Activated naive CD8-positive, alpha-beta T cell treated with anti-CD3 and anti-CD28 coated beads, Interleukin-2, amount 10 ng/mL, durations not matched to agents 7 days and 5 days (primary cell): ENCODE measurements at regions not wholly inside any gene's neighbourhood (a gene's known extent, or its start where the extent isn't known, plus 50 kb on each side); places are given as distances from the start of the nearest gene placed in this dataset.

Source experiments
- ATAC-seq: fragments of 150-1000 bp; cut with Tn5 transposase; one replicate; pipeline ENCODE4 v1.10.0; 2021; ENCODE audit warnings: low read depth, moderate library complexity
- POLR2A ChIA-PET: fragments of 350-600 bp; sonication (Branson Sonifier 250); formaldehyde crosslinking; loops from one replicate; lab custom pipeline; 2021; ENCODE audit warnings: antibody characterized with exemption; lab: Charles Lee
- DNase-seq: peaks from one replicate; pipeline ENCODE4 v3.0.0; 2021
- H3K27ac Mint-ChIP-seq: one replicate; pipeline ENCODE4 v1.8.0; 2022; ENCODE audit warnings: mild to moderate bottlenecking, mixed read lengths
- H3K27me3 Mint-ChIP-seq: one replicate; pipeline ENCODE4 v1.8.0; 2022; ENCODE audit warnings: mild to moderate bottlenecking, moderate library complexity, mixed read lengths
- H3K36me3 Mint-ChIP-seq: one replicate; pipeline ENCODE4 v1.8.0; 2021; ENCODE audit warnings: mild to moderate bottlenecking, mixed read lengths
- H3K4me1 Mint-ChIP-seq: one replicate; pipeline ENCODE4 v1.8.0; 2021; ENCODE audit warnings: mixed read lengths
- H3K4me3 Mint-ChIP-seq: one replicate; pipeline ENCODE4 v1.8.0; 2022; ENCODE audit warnings: mild to moderate bottlenecking, moderate library complexity, mixed read lengths
- H3K9me3 Mint-ChIP-seq: one replicate; pipeline ENCODE4 v1.8.0; 2021; ENCODE audit warnings: mixed read lengths

GRCh38 chr12:63304887-63305316, 153.9 kb upstream of the AVPR1A start:
- Mint-ChIP-seq H3K9me3 (no peaks in the 10 kb centered on the region), H3K4me3 (no peak overlapping the region), H3K36me3 (no peaks in the 10 kb centered on the region), H3K27me3 (peaks cover 16% of the 10 kb centered on the region), H3K27ac (no peak overlapping the region), H3K4me1 (peaks cover 2% of the 10 kb centered on the region)
- no peak for ATAC-seq
- POLR2A ChIA-PET: no interaction called here
- no peak for DNase-seq

GRCh38 chr12:63302941-63303536, 152.0 kb upstream of the AVPR1A start:
- Mint-ChIP-seq H3K27me3 (peaks cover 16% of the 10 kb centered on the region), H3K36me3 (no peaks in the 10 kb centered on the region), H3K4me1 (peaks cover 2% of the 10 kb centered on the region), H3K9me3 (no peaks in the 10 kb centered on the region), H3K4me3 (no peak overlapping the region), H3K27ac (no peak overlapping the region)
- POLR2A ChIA-PET: no interaction called here
- no peak for DNase-seq
- ATAC-seq: no peak

GRCh38 chr12:63302269-63302940, 151.4 kb upstream of the AVPR1A start:
- no peak overlapping the region for H3K4me3 Mint-ChIP-seq
- POLR2A ChIA-PET: no interaction called here
- H3K27ac Mint-ChIP-seq: no peak overlapping the region
- H3K4me1 Mint-ChIP-seq: peaks cover 2% of the 10 kb centered on the region
- peaks cover 13% of the 10 kb centered on the region for H3K27me3 Mint-ChIP-seq
- no peak for DNase-seq
- H3K9me3 Mint-ChIP-seq: no peaks in the 10 kb centered on the region
- peak; percentile 33 for ATAC-seq
- no peaks in the 10 kb centered on the region for H3K36me3 Mint-ChIP-seq

- peaks cover 2% of the 10 kb centered on the region for H3K4me1 Mint-ChIP-seq
- DNase-seq (no peak), ATAC-seq (no peak)
- H3K36me3 Mint-ChIP-seq: no peaks in the 10 kb centered on the region
- H3K4me3 Mint-ChIP-seq: no peak overlapping the region
- no peaks in the 10 kb centered on the region for H3K9me3 Mint-ChIP-seq
- H3K27ac Mint-ChIP-seq: no peak overlapping the region
- POLR2A ChIA-PET: no interaction called here
- peaks cover 13% of the 10 kb centered on the region for H3K27me3 Mint-ChIP-seq
These were observed 150.3 kb upstream of the AVPR1A start for GRCh38 chr12:63301311-63301710.

GRCh38 chr12:63298386-63298930, 147.5 kb upstream of the AVPR1A start:
- no peak for ATAC-seq
- H3K4me1 Mint-ChIP-seq: peaks cover 2% of the 10 kb centered on the region
- H3K27ac Mint-ChIP-seq: no peak overlapping the region
- H3K4me3 Mint-ChIP-seq: no peak overlapping the region
- DNase-seq: no peak
- no peaks in the 10 kb centered on the region for H3K36me3 Mint-ChIP-seq
- peaks cover 13% of the 10 kb centered on the region for H3K27me3 Mint-ChIP-seq
- no peaks in the 10 kb centered on the region for H3K9me3 Mint-ChIP-seq
- POLR2A ChIA-PET: no interaction called here

GRCh38 chr12:63294327-63294632, 143.3 kb upstream of the AVPR1A start:
- H3K9me3 Mint-ChIP-seq: no peaks in the 10 kb centered on the region
- H3K4me1 Mint-ChIP-seq: no peaks in the 10 kb centered on the region
- peaks cover 4% of the 10 kb centered on the region for H3K27me3 Mint-ChIP-seq
- no peak overlapping the region for H3K4me3 Mint-ChIP-seq
- no peak for ATAC-seq
- H3K36me3 Mint-ChIP-seq: no peaks in the 10 kb centered on the region
- POLR2A ChIA-PET: no interaction called here
- DNase-seq: no peak
- no peak overlapping the region for H3K27ac Mint-ChIP-seq

GRCh38 chr12:63292471-63293221, 141.6 kb upstream of the AVPR1A start:
- DNase-seq (no peak), ATAC-seq (no peak)
- POLR2A ChIA-PET: no interaction called here
- no peaks in the 10 kb centered on the region for H3K9me3 Mint-ChIP-seq
- no peaks in the 10 kb centered on the region for H3K4me1 Mint-ChIP-seq
- no peak overlapping the region for H3K27ac Mint-ChIP-seq
- peaks cover 4% of the 10 kb centered on the region for H3K27me3 Mint-ChIP-seq
- no peaks in the 10 kb centered on the region for H3K36me3 Mint-ChIP-seq
- no peak overlapping the region for H3K4me3 Mint-ChIP-seq

- no peaks in the 10 kb centered on the region for H3K4me1 Mint-ChIP-seq
- H3K27me3 Mint-ChIP-seq: no peaks in the 10 kb centered on the region
- no peak for ATAC-seq
- no peaks in the 10 kb centered on the region for H3K36me3 Mint-ChIP-seq
- DNase-seq: no peak
- no peak overlapping the region for H3K27ac Mint-ChIP-seq
- H3K9me3 Mint-ChIP-seq: peaks cover 1% of the 10 kb centered on the region
- H3K4me3 Mint-ChIP-seq: peak overlapping the region; percentile 44
- POLR2A ChIA-PET: no interaction called here
These were observed 125.8 kb upstream of the AVPR1A start for GRCh38 chr12:63276537-63277365.

GRCh38 chr12:63266988-63267387, 116.0 kb upstream of the AVPR1A start:
- POLR2A ChIA-PET: no interaction called here
- H3K4me1 Mint-ChIP-seq: no peaks in the 10 kb centered on the region
- ATAC-seq: no peak
- no peak overlapping the region for H3K27ac Mint-ChIP-seq
- H3K4me3 Mint-ChIP-seq: no peak overlapping the region
- H3K36me3 Mint-ChIP-seq: no peaks in the 10 kb centered on the region
- peaks cover 2% of the 10 kb centered on the region for H3K27me3 Mint-ChIP-seq
- peaks cover 4% of the 10 kb centered on the region for H3K9me3 Mint-ChIP-seq
- no peak for DNase-seq

GRCh38 chr12:63264629-63265028, 113.6 kb upstream of the AVPR1A start:
- POLR2A ChIA-PET: no interaction called here
- ATAC-seq: no peak
- no peaks in the 10 kb centered on the region for H3K9me3 Mint-ChIP-seq
- peaks cover 2% of the 10 kb centered on the region for H3K27me3 Mint-ChIP-seq
- no peak overlapping the region for H3K27ac Mint-ChIP-seq
- H3K4me1 Mint-ChIP-seq: no peaks in the 10 kb centered on the region
- no peaks in the 10 kb centered on the region for H3K36me3 Mint-ChIP-seq
- DNase-seq: no peak
- H3K4me3 Mint-ChIP-seq: no peak overlapping the region

GRCh38 chr12:63250486-63250885, 99.5 kb upstream of the AVPR1A start:
- POLR2A ChIA-PET: no interaction called here
- Mint-ChIP-seq H3K9me3 (peaks cover 1% of the 10 kb centered on the region), H3K4me1 (no peaks in the 10 kb centered on the region), H3K36me3 (no peaks in the 10 kb centered on the region), H3K27ac (no peak overlapping the region), H3K4me3 (no peak overlapping the region), H3K27me3 (no peaks in the 10 kb centered on the region)
- DNase-seq: no peak
- no peak for ATAC-seq

GRCh38 chr12:63238892-63239291, 87.9 kb upstream of the AVPR1A start:
- Mint-ChIP-seq H3K4me3 (no peak overlapping the region), H3K27me3 (no peaks in the 10 kb centered on the region), H3K27ac (no peak overlapping the region), H3K36me3 (no peaks in the 10 kb centered on the region), H3K9me3 (peaks cover 2% of the 10 kb centered on the region), H3K4me1 (no peaks in the 10 kb centered on the region)
- no peak for ATAC-seq
- POLR2A ChIA-PET: no interaction called here
- no peak for DNase-seq

- Mint-ChIP-seq H3K4me1 (no peaks in the 10 kb centered on the region), H3K4me3 (no peak overlapping the region), H3K36me3 (no peaks in the 10 kb centered on the region), H3K27ac (no peak overlapping the region), H3K9me3 (no peaks in the 10 kb centered on the region), H3K27me3 (no peaks in the 10 kb centered on the region)
- DNase-seq: no peak
- no peak for ATAC-seq
- POLR2A ChIA-PET: no interaction called here
These were observed 81.9 kb upstream of the AVPR1A start for GRCh38 chr12:63232896-63233295.
